HG02938 (cell line): ENCODE measurements at regions not wholly inside any gene's neighbourhood (a gene's known extent, or its start where the extent isn't known, plus 50 kb on each side); places are given as distances from the start of the nearest gene placed in this dataset.

ENCODE experiments used
- ATAC-seq: cut with Tn5 transposase; IDR thresholded peaks from one replicate; pipeline ENCODE4 v1.9.1; 2021; ENCODE audit warnings: mild to moderate bottlenecking, moderate library complexity; ENCODE audit not compliant: unreplicated experiment

DNA sequence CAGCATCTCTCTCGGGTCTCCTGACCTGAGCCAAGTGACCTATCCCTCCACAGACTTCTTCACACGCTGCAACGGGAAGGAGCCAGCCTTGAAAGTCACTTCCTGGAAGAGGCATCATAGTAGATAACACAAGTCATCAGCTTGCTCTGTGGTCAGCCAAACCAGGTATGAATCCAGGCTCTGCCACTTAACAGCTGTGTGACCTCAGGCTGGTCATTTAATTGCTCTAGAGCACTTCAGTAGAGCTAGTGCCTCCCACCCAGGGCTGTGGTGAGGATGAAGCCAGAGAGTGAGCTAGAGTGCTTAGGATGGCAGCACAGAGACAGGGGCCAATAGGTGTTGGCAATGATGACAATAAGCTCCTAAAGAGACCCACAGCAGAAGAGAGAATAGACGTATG, 247.7 kb upstream of the ZMIZ1 start:
- no peak for ATAC-seq

DNA sequence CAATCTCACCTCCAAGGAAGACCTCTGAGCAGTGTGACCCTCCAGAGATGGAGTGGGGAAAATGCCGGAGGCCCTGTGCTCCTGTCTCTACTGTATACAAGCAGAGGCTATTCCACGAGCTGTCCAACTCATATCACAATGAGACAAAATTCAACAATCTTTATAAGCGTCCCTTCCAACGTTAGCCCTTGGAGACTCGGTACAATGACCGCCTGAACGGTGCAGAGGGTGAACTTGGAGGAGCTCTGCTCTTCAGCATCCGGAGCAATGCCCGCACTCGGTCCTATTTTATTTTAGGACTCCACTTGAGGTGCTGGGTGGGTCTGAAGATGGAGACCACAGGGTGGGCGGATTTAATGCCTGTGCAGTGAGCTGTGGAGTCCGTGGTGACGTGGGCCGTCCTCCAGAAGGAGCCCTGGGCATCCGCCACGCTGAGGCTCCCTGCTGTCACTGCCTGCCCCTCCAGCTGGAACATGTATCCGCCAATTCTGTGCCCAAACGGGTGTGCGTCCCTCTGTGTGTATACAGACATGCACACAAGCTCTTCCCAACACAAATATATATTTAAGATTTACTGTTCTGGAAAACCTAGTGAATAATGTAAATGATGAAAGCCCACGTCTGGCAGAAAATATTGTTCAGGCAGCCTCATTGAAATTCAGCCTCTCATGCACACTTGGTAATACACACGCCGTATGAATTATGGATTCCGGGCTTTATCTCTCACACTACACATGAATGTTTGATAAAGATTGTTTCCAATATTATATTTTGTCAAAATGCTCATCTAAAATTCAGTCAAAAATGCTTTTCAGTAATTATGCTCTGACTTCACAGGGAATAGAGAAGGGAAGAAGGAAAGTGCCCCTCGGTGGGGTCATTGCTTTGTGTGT, 239.9 kb upstream of the ZMIZ1 start:
- ATAC-seq: no peak

DNA sequence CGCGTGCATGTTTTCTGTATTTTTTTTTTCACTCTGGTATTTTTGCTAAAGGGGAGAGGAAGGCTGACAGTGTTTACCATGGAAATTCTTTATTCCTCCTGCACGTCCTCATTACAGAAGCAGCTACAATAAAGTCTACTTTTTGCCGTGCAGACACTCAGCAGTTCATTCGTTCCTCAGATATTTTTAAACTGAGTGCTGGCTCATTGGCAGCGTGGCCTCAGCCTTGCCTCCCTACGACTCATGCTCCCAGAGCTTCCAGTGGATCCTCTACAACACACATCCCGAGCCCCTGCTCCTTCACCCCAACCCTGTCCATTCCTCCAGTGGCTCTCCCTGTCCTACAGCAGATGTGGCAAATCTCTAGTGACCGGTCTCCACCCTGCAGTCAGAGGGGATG, 239.2 kb upstream of the ZMIZ1 start:
- no peak for ATAC-seq

DNA sequence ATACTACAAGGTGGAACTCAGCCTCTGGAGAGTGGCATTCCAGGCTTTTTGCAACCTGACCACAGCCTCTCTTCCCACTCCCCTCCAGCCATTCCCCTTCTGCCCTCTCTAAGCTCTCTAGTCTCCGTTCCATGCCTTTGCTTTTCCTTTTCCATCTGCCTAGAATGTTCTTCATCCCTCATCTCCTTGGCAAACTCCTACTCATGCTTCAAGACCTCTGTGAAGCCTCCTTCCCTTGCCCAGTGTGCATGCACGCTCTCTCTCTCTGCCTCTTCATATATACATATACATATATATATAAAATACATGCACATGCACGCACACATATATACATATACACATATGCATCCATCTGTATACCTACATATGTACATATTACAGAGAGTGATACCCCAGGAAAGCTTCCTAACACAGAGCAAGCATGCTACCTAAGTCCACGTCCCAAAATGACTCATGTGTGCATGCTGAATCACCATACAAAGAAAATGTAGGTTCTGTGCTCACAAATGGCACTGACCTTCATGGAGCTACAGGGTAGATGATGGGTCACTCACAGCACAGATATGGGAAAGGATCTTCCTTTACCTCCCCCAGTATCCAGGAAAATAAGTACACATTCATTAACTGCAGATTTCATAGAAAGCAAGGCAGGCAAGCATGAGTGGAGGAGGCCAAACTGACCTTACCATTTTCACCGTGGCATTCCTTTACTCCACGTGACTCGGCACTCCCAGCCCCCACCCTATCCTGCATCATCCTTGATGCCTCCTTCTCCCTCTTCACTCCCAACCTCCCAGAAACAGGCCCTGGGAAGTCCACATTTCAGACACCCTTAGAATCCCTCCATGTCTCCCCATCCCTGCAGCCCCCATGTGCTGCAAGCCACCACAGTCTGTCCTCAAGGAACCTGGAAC, 238.4 kb upstream of the ZMIZ1 start:
- ATAC-seq: no peak

DNA sequence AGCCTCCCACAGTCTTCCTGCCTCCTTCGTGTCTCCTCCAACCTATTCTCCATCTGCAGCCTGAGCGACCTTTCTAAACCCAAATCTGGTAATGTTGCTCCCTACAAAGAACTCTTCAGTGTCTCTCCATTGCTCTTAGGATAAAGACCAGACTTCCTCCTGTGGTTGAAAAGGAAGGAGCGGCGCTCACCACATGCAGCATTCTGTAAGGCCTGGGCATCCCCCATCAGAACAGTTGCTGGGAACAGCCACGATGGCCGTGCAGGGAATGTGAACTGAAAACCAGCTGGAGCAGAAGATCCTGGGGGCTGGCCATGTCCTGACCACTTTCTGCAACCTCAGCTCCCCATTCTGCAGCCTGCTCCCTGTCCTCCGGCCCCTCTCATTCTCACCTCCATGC, 237.8 kb upstream of the ZMIZ1 start:
- no peak for ATAC-seq

DNA sequence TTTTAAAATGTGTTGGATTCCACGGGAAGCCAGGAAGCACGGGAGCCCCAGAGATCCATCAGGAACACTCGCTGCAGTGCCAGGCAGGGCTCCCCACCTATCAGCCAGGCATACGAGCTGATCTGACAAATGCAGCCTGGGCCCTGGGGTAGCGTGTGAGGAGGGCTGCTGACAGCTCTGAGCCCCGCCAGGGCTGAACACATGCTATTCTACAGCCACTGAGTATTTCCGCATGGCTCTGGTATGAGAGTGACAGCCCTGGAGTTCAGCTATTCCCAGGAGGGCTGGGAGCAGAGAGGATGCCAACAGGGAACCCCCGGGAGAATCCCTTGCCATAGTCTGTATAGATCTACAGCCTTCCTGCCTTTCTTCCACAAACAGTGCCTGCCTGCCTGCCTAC, 237.3 kb upstream of the ZMIZ1 start:
- no peak for ATAC-seq

DNA sequence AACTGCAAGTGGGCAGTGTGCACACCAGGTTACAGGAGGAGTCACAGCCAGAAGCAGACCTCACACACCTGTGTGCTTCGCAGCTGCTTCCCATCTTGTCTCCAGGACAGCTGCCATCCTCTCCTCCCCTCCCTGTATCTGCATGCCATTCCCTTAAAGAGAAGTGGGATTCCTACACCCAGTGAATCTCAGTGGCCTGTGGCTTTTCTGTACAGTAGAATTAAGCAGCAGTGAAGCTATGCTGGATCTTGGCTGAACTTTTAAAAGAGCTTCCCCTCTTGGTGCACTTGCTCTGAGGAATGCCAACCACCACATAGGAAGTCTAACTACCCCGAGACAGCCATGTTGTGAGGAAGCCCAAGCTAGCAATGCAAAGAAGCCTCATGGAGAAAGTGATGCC, 236.5 kb upstream of the ZMIZ1 start:
- no peak for ATAC-seq

DNA sequence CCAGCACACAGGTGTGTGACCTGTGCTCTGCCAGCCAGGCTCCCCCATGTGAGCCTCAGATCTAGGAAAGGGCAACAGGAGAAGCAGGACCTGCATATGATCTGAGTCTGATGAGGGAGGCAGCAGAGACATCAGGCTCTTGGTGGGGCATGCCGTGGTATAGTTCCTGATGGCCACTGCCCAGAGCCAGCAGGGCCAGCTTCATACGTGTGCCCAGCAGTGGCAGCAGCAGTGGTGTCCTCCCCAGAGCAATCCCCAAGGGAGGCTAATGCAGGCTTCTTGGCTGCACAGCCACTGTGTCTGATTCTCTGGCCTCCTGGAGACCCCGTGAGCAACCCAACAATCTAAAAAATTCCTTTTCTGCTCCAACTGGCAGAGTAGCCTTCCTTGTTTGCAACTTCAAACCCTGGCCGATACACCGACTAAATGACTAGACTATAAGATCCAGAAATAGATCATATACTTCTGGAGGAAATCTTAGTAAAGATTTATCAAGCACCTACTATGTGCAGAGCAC, 230.6 kb upstream of the ZMIZ1 start:
- ATAC-seq: no peak

DNA sequence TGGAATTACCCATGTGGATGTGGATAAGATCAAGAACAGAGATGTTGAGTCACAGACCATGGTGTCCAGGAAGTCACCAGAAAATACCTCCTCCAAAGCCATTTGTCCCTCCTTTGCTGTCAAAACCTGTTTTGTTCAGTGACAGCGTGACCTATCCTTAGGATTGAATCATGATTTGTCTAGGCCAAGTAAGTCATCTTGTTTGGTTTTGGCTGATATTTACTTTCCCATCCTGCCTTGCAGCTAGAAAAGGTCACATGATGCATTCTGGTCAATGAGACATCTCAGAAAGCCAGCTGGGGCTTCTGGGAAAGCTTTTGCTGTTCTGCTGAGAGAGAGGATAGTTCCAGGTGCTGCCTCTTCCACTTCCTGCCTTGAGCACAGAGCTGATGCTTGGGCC, 225.3 kb upstream of the ZMIZ1 start:
- no peak for ATAC-seq

DNA sequence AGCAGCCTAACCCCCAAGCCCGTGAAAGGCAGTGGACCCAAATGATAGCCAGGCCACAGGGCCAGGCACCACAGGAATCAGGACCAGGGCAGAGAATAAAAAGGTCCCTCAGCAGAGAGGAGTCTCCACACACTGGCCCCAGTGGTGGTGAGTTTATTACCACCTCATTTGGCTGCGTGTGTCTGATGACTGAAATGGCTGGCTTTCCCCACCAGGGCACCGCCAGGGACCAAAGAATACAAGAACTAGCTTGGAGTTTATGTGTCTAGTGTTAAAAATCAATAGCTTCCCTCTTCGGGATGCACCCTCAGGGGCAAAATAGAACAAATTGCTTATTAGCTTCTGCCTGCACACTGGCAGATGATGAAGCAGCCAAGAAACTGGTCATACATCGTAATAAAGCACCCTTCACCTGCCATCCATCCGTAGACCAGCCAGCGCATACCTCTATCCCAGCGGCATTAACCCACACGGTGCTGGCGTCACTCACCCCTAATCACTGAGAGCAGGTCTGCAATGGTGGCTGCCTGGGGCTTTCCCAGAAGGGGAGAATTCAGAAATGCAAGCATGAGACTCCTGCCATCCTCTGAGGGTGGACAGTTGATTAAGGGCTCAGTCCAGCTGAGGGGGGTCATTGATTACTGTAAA, 223.7 kb upstream of the ZMIZ1 start:
- no peak for ATAC-seq

DNA sequence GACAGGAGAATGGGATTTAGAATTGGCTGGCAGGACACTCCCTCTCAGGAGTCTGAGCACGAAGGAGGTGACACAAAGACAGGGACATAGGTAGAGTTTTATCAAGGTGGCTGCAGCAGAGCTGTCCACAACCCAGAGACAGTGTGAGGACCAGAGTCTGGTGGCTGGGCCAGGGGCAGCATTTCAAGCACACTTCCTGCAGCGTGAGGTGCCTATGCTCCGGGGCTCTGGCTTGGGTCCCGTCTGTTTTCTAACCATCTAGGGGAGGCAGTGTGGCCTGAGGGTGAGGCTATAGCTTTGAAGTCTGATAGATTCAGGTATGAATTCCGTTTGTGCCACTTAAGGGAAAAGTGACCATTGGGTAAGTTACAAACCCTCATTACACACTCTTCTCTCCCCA, 222.7 kb upstream of the ZMIZ1 start:
- ATAC-seq: no peak

DNA sequence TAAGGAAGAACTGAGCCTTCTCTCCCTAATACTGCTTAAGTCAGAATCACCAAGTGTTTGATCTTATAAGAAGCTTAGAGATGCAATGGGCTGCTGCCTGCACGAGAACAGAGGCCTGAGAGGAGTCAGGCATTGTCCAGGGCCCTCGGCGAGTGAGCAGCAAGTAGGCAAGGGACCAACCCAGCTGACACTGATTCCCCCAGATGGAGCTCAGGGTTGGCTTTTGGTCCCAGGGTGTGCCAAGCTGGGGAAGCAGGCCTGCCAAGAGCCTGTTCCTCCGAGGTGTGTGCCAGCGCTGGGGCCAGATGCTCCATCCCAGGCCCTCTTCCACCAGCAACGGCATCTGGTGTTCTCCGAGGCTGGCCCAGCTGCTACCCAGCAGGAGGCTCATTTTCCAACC, 222.0 kb upstream of the ZMIZ1 start:
- no peak for ATAC-seq

DNA sequence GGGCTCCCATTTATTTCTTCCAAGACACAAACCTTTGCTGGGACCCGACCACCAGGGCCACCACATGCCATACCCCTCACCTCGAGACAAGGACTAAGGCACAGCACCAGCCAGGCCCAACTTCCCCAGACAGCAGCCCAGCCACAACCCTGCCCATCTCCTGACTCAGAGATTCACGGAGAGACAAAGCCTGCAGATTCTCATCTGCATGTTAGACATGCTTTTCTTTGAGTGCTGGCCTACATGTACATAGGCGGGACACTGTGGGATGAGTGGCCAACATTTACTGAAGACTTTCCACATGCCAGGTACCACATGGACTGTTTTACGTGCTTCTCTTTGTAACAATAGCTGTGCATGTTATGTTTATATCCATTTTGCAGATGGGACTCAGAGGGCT, 221.3 kb upstream of the ZMIZ1 start:
- ATAC-seq: no peak

DNA sequence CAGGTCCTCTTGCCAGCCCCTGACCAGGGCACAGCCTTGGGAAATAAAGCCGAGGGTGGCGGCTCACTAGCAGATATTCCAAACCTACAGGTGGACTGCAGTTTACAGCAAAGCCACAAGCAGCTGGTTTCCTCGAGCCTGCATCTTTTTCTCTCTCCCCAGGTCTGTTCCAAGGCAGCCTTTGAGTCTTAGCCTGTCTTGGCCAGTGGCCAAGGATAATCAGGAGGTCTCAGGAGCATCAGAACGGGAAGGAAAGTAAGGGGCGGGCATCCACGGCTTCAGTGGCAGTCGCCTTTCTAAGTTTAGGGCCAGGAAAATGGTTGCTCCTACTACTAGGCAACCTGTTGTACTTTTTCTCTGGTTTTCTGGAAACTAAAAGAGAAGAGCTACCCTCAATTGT, 219.7 kb upstream of the ZMIZ1 start:
- no peak for ATAC-seq

DNA sequence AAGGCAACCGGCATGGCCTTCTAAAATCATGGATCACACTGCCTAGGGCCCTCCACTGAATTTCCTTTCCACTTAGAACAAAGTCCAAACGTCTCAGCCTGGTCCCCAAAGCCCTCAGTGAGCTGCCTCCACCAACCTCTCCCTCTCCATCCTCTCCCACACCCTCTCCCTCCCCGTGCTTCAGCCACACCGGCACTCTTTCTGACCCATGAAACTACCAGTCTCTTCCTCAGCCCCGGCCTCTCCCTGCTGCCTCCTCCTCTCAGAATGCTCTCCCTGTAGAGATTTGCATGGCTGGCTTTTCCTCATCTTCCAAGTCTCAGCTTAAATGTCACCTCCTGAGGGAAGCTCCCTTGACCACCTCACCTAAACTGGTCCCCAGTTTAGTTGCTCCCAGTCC, 219.0 kb upstream of the ZMIZ1 start:
- no peak for ATAC-seq

DNA sequence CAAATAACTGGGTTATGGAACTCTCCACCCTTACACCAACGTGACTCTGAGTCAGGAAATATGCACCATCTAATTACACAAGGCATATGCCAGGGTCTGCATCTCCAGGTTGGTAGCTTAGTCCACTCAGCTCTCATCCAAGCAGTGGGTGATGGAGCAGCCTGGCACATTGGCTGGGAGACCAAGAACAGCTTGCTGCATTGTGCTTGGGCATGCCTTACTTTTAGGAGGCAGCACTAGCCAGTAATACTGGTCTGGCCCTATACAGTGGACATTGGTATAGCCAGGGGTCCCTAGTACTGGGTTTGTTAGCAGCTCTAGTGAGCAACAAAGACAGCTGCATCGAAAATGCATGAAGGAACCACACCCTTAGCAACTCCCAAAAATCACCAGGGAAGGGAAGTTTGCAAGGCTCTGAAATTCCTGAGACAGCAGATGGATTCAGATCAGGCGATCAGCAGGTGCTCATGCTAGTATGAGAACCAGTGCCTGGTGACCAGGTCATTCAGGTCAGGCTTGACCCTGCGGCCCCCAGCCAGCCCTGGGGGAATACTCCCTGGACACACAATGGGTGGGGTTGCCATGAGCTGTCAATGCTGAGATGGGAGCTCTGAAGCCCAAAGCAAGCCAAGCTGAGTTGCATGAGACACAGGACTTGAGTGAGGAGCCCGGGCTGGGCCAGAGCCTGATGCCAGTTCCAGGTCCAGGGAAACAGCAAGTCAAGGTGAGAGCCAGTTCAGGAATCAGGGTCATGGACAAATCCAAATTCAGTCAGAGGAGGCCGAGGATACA, 217.9 kb upstream of the ZMIZ1 start:
- ATAC-seq: no peak

DNA sequence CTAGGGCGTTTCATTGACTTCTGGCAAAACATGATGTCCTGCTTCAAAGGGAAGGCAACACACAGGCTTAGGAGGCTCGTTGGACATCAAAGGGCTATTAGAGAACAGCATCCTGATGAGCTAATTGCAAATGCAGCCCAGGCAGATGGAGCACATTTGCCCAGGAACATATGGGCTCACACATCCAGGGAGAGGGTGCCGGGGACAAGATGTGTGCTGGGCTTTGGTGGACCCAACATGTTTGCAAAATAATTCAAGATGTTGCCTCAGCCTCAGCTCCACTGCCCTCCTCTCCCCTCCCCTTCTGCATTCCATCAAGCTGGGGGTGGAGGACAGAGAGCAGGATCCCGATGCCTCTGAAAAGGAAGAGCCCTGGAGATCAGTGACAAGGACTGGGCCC, 217.1 kb upstream of the ZMIZ1 start:
- ATAC-seq: no peak

DNA sequence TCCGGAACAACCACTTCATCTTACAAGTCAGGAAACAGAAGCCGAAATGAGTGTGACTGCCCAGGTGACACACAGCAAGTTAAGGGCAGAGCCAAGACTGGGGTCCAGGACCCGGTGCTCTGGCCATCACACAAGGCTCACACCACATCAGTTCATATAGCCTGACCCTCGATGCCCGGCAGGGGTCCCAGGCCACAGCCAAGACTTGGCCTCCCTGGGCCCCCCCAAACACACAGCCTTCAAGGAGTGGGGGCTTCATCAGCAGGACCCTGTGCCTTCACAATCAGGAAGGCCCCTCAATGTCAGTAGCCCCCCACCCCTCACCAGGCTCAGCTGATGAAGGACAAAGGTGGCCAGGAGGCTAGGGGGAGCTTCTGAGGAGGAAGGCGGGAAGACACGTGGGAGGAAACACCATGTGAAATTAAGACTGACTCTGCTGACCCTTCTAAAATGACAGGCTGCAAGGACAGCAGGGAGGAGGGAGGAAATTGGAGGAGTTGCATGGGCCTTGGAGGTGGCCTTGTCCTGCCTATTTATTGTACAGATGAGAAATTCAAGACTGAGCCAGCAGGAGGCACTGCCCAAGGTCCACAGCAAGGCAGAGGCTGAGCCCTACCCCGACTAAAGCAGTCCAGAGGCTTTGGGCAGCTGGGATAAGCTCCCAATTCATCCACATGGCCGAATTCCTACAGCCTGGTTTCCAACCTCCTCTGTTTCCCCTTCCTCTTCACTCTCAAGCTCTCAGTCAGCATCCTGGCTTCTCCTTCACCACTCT, 216.1 kb upstream of the ZMIZ1 start:
- ATAC-seq: no peak

DNA sequence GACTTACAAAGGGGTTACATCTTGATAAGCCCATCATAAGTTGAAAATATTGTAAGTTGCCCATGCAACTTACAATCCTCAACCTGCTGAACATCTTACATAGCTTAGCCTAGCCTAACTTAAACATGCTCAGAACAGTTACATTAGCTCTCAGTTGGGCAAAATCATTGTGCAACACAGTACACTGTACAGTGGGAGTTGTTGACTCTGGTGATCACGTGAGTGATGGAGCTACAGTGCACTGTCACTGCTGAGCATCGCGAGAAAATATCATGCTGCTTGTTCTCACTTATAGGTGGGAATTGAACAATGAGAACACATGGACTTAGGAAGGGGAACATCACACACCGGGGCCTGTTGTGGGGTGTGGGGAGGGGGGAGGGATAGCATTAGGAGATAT, 214.9 kb upstream of the ZMIZ1 start:
- no peak for ATAC-seq

DNA sequence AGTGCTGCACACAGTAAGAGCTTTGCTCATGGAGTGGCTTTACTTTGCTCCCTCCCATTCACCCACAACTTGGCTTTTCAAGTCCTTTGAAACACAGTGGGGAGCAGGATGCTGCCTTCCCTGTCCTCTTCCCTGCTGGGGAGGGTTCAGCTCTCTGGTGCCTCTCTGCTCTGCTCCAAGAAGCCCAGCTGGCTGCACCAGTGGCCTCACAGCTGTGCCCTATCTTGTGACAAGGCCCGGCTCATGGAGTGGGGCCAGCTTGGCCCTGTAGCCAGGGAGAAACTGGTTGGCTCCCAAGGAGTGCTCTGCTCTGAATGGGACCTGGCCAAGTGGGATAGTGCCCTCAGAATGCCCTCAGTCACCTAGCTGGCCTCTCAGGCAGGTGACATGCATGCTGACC, 212.3 kb upstream of the ZMIZ1 start:
- no peak for ATAC-seq
